A549 (cell line): ENCODE measurements at regions not wholly inside any gene's neighbourhood (a gene's known extent, or its start where the extent isn't known, plus 50 kb on each side); places are given as distances from the start of the nearest gene placed in this dataset.

Source experiments
- ATAC-seq, 2 experiments: fragments of 200-7000 bp in 1 of 2; fragments of >200 bp in 1 of 2; cut with Nextera tagmentation in 1 of 2; cut with Tn5 transposase in 1 of 2; 3 replicates each; pipeline versions ENCODE4 v1.8.0 to v1.9.1; 2018 to 2020; ENCODE audit warnings: mild to moderate bottlenecking in 1 of 2, moderate library complexity in 1 of 2
- CTCF ChIA-PET: fragments of 300-600 bp; sonication (Branson Sonifier 250); formaldehyde crosslinking; extraction: SDS; loops from one replicate; lab custom pipeline; 2021; ENCODE audit warnings: antibody characterized with exemption, inconsistent platforms; lab: Yijun Ruan, JAX
- POLR2A ChIA-PET: fragments of 350-600 bp; formaldehyde crosslinking; extraction: SDS; loops from one replicate; lab custom pipeline; 2021; ENCODE audit warnings: antibody characterized with exemption, inconsistent platforms; lab: Yijun Ruan, JAX
- DNase-seq, 2 experiments: peaks; one replicate each; pipeline versions ENCODE4 v3.0.0 to v3.0.0-alpha.2; 2011 to 2016; ENCODE audit warnings: low read depth in 1 of 2, low spot score in 1 of 2
- FAIRE-seq: peaks from 2 replicates; lab custom pipeline; 2011; peaks lifted over from hg19 to GRCh38; lab: Jason Lieb, UNC
- H3K27ac ChIP-seq, 2 experiments: fragments of >200 bp; sonication (Bioruptor Twin); formaldehyde crosslinking; 3 replicates each; pipeline ENCODE4 v1.5.1; 2016 to 2017
- H3K4me1 ChIP-seq: fragments of >200 bp; sonication (Bioruptor Twin); formaldehyde crosslinking; 3 replicates; pipeline ENCODE4 v1.6.1; 2016
- H3K4me2 ChIP-seq: fragments of >200 bp; sonication (Bioruptor Twin); formaldehyde crosslinking; 3 replicates; pipeline ENCODE4 v1.6.1; 2016
- H3K4me3 ChIP-seq: fragments of >200 bp; sonication (Bioruptor Twin); formaldehyde crosslinking; 3 replicates; pipeline ENCODE4 v1.5.1; 2016
- H3K9me3 ChIP-seq: fragments of >200 bp; sonication (Bioruptor Twin); formaldehyde crosslinking; 3 replicates; pipeline ENCODE4 v1.6.1; 2016
- CBX2 ChIP-seq: fragments of 200-600 bp; sonication (generic); IDR thresholded peaks from 2 replicates; pipeline ENCODE4 v1.6.1; 2016; ENCODE audit warnings: low read depth, mild to moderate bottlenecking, borderline replicate concordance
- CHD4 ChIP-seq: fragments of 200-600 bp; sonication (generic); IDR thresholded peaks from 2 replicates; pipeline ENCODE4 v1.6.1; 2016; ENCODE audit warnings: antibody characterized with exemption, mild to moderate bottlenecking, borderline replicate concordance
- CTCF ChIP-seq: fragments of >200 bp; sonication (Bioruptor Twin); formaldehyde crosslinking; IDR thresholded peaks from 3 replicates; pipeline ENCODE4 v1.5.1; 2016
- E2F6 ChIP-seq: IDR thresholded peaks from 2 replicates; pipeline ENCODE4 v1.6.1; 2012; ENCODE audit warnings: low read depth, borderline replicate concordance
- ELK1 ChIP-seq: fragments of 150-350 bp; IDR thresholded peaks from 2 replicates; pipeline ENCODE4 v1.6.1; 2014; ENCODE audit warnings: low read depth, mild to moderate bottlenecking, low read length
- EP300 ChIP-seq, 2 experiments: fragments of >200 bp; sonication (Bioruptor Twin); formaldehyde crosslinking; IDR thresholded peaks; 2 replicates in 1 of 2; 3 replicates in 1 of 2; pipeline ENCODE4 v1.6.1; 2016 to 2017
- ESRRA ChIP-seq: fragments of 150-350 bp; IDR thresholded peaks from 2 replicates; pipeline ENCODE4 v1.6.1; 2014; ENCODE audit warnings: mild to moderate bottlenecking, low read length, borderline replicate concordance
- HES2 ChIP-seq: fragments of >200 bp; sonication (Bioruptor Twin); formaldehyde crosslinking; IDR thresholded peaks from 2 replicates; pipeline ENCODE4 v1.6.1; 2016
- HEYL ChIP-seq: fragments of 250-450 bp; sonication (Bioruptor Pico); IDR thresholded peaks from 2 replicates; pipeline ENCODE4 v1.8.0; 2021; ENCODE audit warnings: mild to moderate bottlenecking, moderate library complexity
- HOXA7 ChIP-seq: fragments of 250-450 bp; sonication (Bioruptor Pico); IDR thresholded peaks from 2 replicates; pipeline ENCODE4 v1.5.0; 2020; ENCODE audit warnings: mild to moderate bottlenecking, moderate library complexity
- HOXB5 ChIP-seq: fragments of 250-450 bp; sonication (Bioruptor Pico); IDR thresholded peaks from 2 replicates; pipeline ENCODE4 v1.5.0; 2020; ENCODE audit warnings: mild to moderate bottlenecking, moderate library complexity
- KDM1A ChIP-seq: fragments of 200-600 bp; sonication (generic); IDR thresholded peaks from 2 replicates; pipeline ENCODE4 v1.6.1; 2016; ENCODE audit warnings: low read depth, mild to moderate bottlenecking
- MAZ ChIP-seq: fragments of 150-350 bp; IDR thresholded peaks from 2 replicates; pipeline ENCODE4 v1.6.1; 2014; ENCODE audit warnings: antibody characterized with exemption, low read depth, low read length, borderline replicate concordance
- MYC ChIP-seq: IDR thresholded peaks from 2 replicates; pipeline ENCODE4 v1.6.1; 2012; ENCODE audit warnings: mild to moderate bottlenecking, inconsistent platforms, low read length, improper control_type of control experiment, borderline replicate concordance
- NFE2L2 ChIP-seq: fragments of 150-350 bp; conservative IDR thresholded peaks from 2 replicates; pipeline ENCODE4 v1.6.1; 2014; ENCODE audit warnings: low read length
- NR3C1 ChIP-seq: fragments of >200 bp; sonication (Bioruptor Twin); formaldehyde crosslinking; IDR thresholded peaks from 3 replicates; pipeline ENCODE4 v1.6.1; 2017
- PHF8 ChIP-seq: fragments of 200-600 bp; sonication (generic); IDR thresholded peaks from 2 replicates; pipeline ENCODE4 v1.6.1; 2016; ENCODE audit warnings: low read depth, mild to moderate bottlenecking, antibody characterized with exemption, moderate library complexity, borderline replicate concordance
- POLR2A ChIP-seq: IDR thresholded peaks from 2 replicates; pipeline ENCODE4 v1.6.1; 2012; ENCODE audit warnings: mild to moderate bottlenecking, low read length
- RAD21 ChIP-seq, 2 experiments: fragments of >200 bp in 1 of 2; sonication (Bioruptor Twin) in 1 of 2; formaldehyde crosslinking in 1 of 2; IDR thresholded peaks in 1 of 2; conservative IDR thresholded peaks in 1 of 2; 2 replicates in 1 of 2; 3 replicates in 1 of 2; pipeline ENCODE4 v1.6.1; 2012 to 2018; ENCODE audit warnings: inconsistent platforms in 1 of 2
- RCOR1 ChIP-seq: fragments of 150-350 bp; IDR thresholded peaks from 2 replicates; pipeline ENCODE4 v1.6.1; 2014; ENCODE audit warnings: antibody characterized with exemption, low read length, low read depth
- REST ChIP-seq: fragments of 200-600 bp; sonication (generic); IDR thresholded peaks from 2 replicates; pipeline ENCODE4 v1.6.1; 2016; ENCODE audit warnings: antibody characterized with exemption, mild to moderate bottlenecking, moderate library complexity
- RFX5 ChIP-seq: fragments of 450-650 bp; IDR thresholded peaks from 2 replicates; pipeline ENCODE4 v1.7.1; 2014; ENCODE audit warnings: antibody characterized with exemption, mild to moderate bottlenecking, moderate library complexity
- RNF2 ChIP-seq: fragments of 200-600 bp; sonication (generic); IDR thresholded peaks from 2 replicates; pipeline ENCODE4 v1.6.1; 2016; ENCODE audit warnings: low read depth, mild to moderate bottlenecking, antibody characterized with exemption, moderate library complexity, borderline replicate concordance
- TP53 ChIP-seq: fragments of 250-450 bp; sonication (Bioruptor Pico); IDR thresholded peaks from 2 replicates; pipeline ENCODE4 v1.5.0; 2021; ENCODE audit warnings: mild to moderate bottlenecking, moderate library complexity
- USF2 ChIP-seq: fragments of 450-650 bp; IDR thresholded peaks from 2 replicates; pipeline ENCODE4 v1.6.1; 2014; ENCODE audit warnings: antibody characterized with exemption
- ZC3H11A ChIP-seq: fragments of 450-650 bp; IDR thresholded peaks from 2 replicates; pipeline ENCODE4 v1.6.1; 2014; ENCODE audit warnings: antibody characterized with exemption, mild to moderate bottlenecking
- ZNF302 ChIP-seq: fragments of 250-450 bp; sonication (Bioruptor Pico); IDR thresholded peaks from 2 replicates; pipeline ENCODE4 v1.9.0; 2021; ENCODE audit warnings: inconsistent platforms, mild to moderate bottlenecking, moderate library complexity
- WGBS: methylation state at CpG from one replicate; pipeline ENCODE4 v1.1.6; 2017; ENCODE audit errors: missing lambda C conversion rate; 5-methylcytosine and 5-hydroxymethylcytosine counted together

GRCh38 chr15:70579766-70580165 is 183.6 kb downstream of the UACA start:
- POLR2A ChIA-PET = interaction anchor here (0.6 to 1.0 kb wide), 2 partner anchors 75 to 113 kb away, joined by 3 read pairs; no protein-coding TSS in a partner anchor
- no peak for DNase-seq
- 68% methylated on average over 3 of the region's 3 CpGs for WGBS
- Histone ChIP-seq H3K9me3 (no peaks in the 10 kb centered on the region), H3K4me2 (no peak overlapping the region), H3K4me1 (peaks cover 12% of the 10 kb centered on the region; the same call in 2 of the 3 replicates), H3K27ac (no peak overlapping the region), H3K4me3 (no peak overlapping the region)
- ATAC-seq = no peak
- TF ChIP-seq MAZ (no peak), HES2 (no peak), NFE2L2 (no peak), RNF2 (no peak), TP53 (CRISPR knock-in tag) (no peak), HOXA7 (CRISPR knock-in tag) (no peak), HOXB5 (no peak), KDM1A (no peak), NR3C1 (no peak), ESRRA (no peak), CBX2 (no peak)
- CTCF ChIA-PET = interaction anchor here (0.9 to 2.9 kb wide), 4 partner anchors 8 to 1102 kb away, joined by 3 to 22 read pairs (median 4); no protein-coding TSS in a partner anchor
- FAIRE-seq = no peak

- H3K4me1 ChIP-seq = peaks cover 10% of the 10 kb centered on the region; the same call in 1 of the 3 replicates
- ATAC-seq = no peak
- H3K27ac ChIP-seq = no peak overlapping the region
- no peak for TF ChIP-seq PHF8
- no peak for TF ChIP-seq ZC3H11A
- no peak for TF ChIP-seq RCOR1
- no peak for TF ChIP-seq RAD21 (conservative IDR thresholded peaks at IDR 0.05 in 1 of 2, IDR thresholded peaks at IDR 0.05 in 1 of 2)
- no peak for TF ChIP-seq ESRRA
- no peak for TF ChIP-seq HES2
- TF ChIP-seq REST = no peak
- no peak for TF ChIP-seq ZNF302 (CRISPR knock-in tag)
- TF ChIP-seq CHD4 = no peak
- no peak for TF ChIP-seq ELK1
- no peak for TF ChIP-seq MYC
- TF ChIP-seq EP300 (IDR thresholded peaks at IDR 0.05) = no peak
- no peak for TF ChIP-seq USF2
- TF ChIP-seq HEYL (CRISPR knock-in tag) = no peak
- TF ChIP-seq CTCF = no peak
- TF ChIP-seq RFX5 = no peak
- no peak for TF ChIP-seq CBX2
- TF ChIP-seq KDM1A = no peak
- no peak for TF ChIP-seq POLR2A
- TF ChIP-seq E2F6 = no peak
- CTCF ChIA-PET = interaction anchor here (0.6 to 4.8 kb wide), 5 partner anchors 8 to 516 kb away, joined by 3 to 30 read pairs (median 3); no protein-coding TSS in a partner anchor
- no peak for DNase-seq
- no peak for FAIRE-seq
- POLR2A ChIA-PET = no interaction called here
- 92% methylated on average over 10 of the region's 10 CpGs for WGBS
- H3K4me2 ChIP-seq = no peak overlapping the region
- H3K4me3 ChIP-seq = no peak overlapping the region
- H3K9me3 ChIP-seq = no peaks in the 10 kb centered on the region
Measured at GRCh38 chr15:70578196-70578595, 185.2 kb downstream of the UACA start.
